K562 (cell line): ENCODE measurements at regions not wholly inside any gene's neighbourhood (a gene's known extent, or its start where the extent isn't known, plus 50 kb on each side); places are given as distances from the start of the nearest gene placed in this dataset.

Experiments
- ATAC-seq: fragments of 200-7000 bp; cut with Tn5 transposase; 3 replicates; pipeline ENCODE4 v1.9.1; 2020; ENCODE audit warnings: moderate library complexity
- BruUV-seq: library from RNA; stranded (reverse); fragments of 400-500 nt; replicated peaks from 2 replicates; lab custom pipeline; 2021; lab: Mats Ljungman, UMichigan
- CTCF ChIA-PET: fragments of 300-600 bp; formaldehyde crosslinking; extraction: SDS; loops from one replicate; lab custom pipeline; 2021; ENCODE audit warnings: low intra/inter-chr PET ratio; lab: Yijun Ruan, JAX
- POLR2A ChIA-PET: fragments of 300-600, 350-650 bp; sonication (Branson Sonifier 250); formaldehyde crosslinking; extraction: SDS; loops from one replicate; lab custom pipeline; 2021; ENCODE audit warnings: antibody characterized with exemption, inconsistent platforms; lab: Yijun Ruan, JAX
- DNase-seq, 4 experiments: peaks; one replicate each; pipeline versions ENCODE4 v3.0.0 to v3.0.0-alpha.2; 2011 to 2018; ENCODE audit warnings: low spot score in 3 of 4, mixed read lengths in 3 of 4; ENCODE audit errors: extremely low read depth in 1 of 4
- FAIRE-seq: peaks from 2 replicates; lab custom pipeline; 2011; peaks lifted over from hg19 to GRCh38; lab: Jason Lieb, UNC
- H2AFZ ChIP-seq: 2 replicates; pipeline ENCODE4 v1.6.0; 2011; ENCODE audit warnings: low read depth, low read length, control low read depth, inconsistent platforms
- H3K27ac ChIP-seq: fragments of 200-600 bp; 3 replicates; pipeline ENCODE4 v1.8.0; 2011; ENCODE audit warnings: low read depth, mild to moderate bottlenecking, control low read depth, inconsistent platforms, low read length, moderate library complexity, mixed read lengths; ENCODE audit errors: extremely low read depth
- H3K27me3 ChIP-seq, 2 experiments: fragments of 300-600 bp in 1 of 2; 2 replicates in 1 of 2; 3 replicates in 1 of 2; pipeline versions ENCODE4 v1.6.0 to v1.8.0; 2011; ENCODE audit warnings: inconsistent platforms in 2 of 2, low read length in 2 of 2, mild to moderate bottlenecking in 1 of 2, mixed read lengths in 1 of 2, moderate library complexity in 1 of 2; ENCODE audit not compliant: control insufficient read depth in 2 of 2, insufficient read depth in 2 of 2
- H3K36me3 ChIP-seq: fragments of 300-600 bp; 3 replicates; pipeline ENCODE4 v1.8.0; 2011; ENCODE audit warnings: mild to moderate bottlenecking, low read length, inconsistent platforms; ENCODE audit not compliant: control insufficient read depth, insufficient read depth
- H3K4me1 ChIP-seq, 2 experiments: fragments of 200-600 bp in 1 of 2; replicated peaks in 1 of 2; 2 replicates in 1 of 2; 3 replicates in 1 of 2; pipeline versions ENCODE4 v1.5.1 to v1.8.0; 2011; ENCODE audit warnings: inconsistent platforms in 2 of 2, low read length in 2 of 2, mild to moderate bottlenecking in 1 of 2, mixed read lengths in 1 of 2, moderate library complexity in 1 of 2; ENCODE audit not compliant: control insufficient read depth in 2 of 2, insufficient read depth in 2 of 2
- H3K4me2 ChIP-seq: 2 replicates; pipeline ENCODE4 v1.6.1; 2011; ENCODE audit warnings: low read length, control low read depth, inconsistent platforms, mixed read lengths; ENCODE audit not compliant: insufficient read depth
- H3K4me3 ChIP-seq: fragments of 200-600 bp; sonication (generic), shearing (Covaris generic); 2 replicates; pipeline ENCODE4 v1.5.1; 2016; ENCODE audit warnings: control low read depth, inconsistent platforms
- H3K79me2 ChIP-seq: fragments of 200-600 bp; 3 replicates; pipeline ENCODE4 v1.8.0; 2011; ENCODE audit warnings: low read length, inconsistent platforms; ENCODE audit not compliant: control insufficient read depth, insufficient read depth
- H3K9ac ChIP-seq, 2 experiments: 2 replicates each; pipeline versions ENCODE4 v1.6.0 to v1.6.1; 2011; ENCODE audit warnings: low read depth in 2 of 2, low read length in 2 of 2, control low read depth in 1 of 2, inconsistent platforms in 1 of 2, mild to moderate bottlenecking in 1 of 2, mixed read lengths in 1 of 2; ENCODE audit not compliant: insufficient read depth in 1 of 2
- H3K9me1 ChIP-seq: one replicate; pipeline ENCODE4 v1.6.0; 2011; ENCODE audit warnings: inconsistent platforms, mild to moderate bottlenecking, low read length, moderate library complexity; ENCODE audit not compliant: control insufficient read depth, insufficient read depth
- H3K9me3 ChIP-seq: replicated peaks from 2 replicates; pipeline ENCODE4 v1.5.1; 2011; ENCODE audit warnings: low read depth, low read length, inconsistent platforms; ENCODE audit not compliant: control insufficient read depth, insufficient read depth
- H4K20me1 ChIP-seq: replicated peaks from 2 replicates; pipeline ENCODE4 v1.6.1; 2011; ENCODE audit warnings: low read length, inconsistent platforms, mixed read lengths; ENCODE audit not compliant: control insufficient read depth, insufficient read depth
- CCNT2 ChIP-seq: IDR thresholded peaks from 2 replicates; pipeline ENCODE4 v1.6.1; 2011; ENCODE audit warnings: borderline replicate concordance, low read depth, mild to moderate bottlenecking, moderate library complexity, mixed read lengths, low read length; ENCODE audit not compliant: insufficient read length; ENCODE audit errors: extremely low read depth
- E4F1 ChIP-seq: fragments of 250-450 bp; sonication (Bioruptor Pico); IDR thresholded peaks from 2 replicates; pipeline ENCODE4 v1.5.0; 2021; ENCODE audit warnings: mild to moderate bottlenecking, borderline replicate concordance
- FOXK2 ChIP-seq, 2 experiments: fragments of 450-650 bp; IDR thresholded peaks in 1 of 2; conservative IDR thresholded peaks in 1 of 2; 2 replicates each; pipeline ENCODE4 v1.6.1; 2016; ENCODE audit warnings: low read depth in 2 of 2, mild to moderate bottlenecking in 1 of 2
- KAT8 ChIP-seq: fragments of 450-650 bp; IDR thresholded peaks from 2 replicates; pipeline ENCODE4 v1.6.1; 2016; ENCODE audit warnings: low read depth, mild to moderate bottlenecking
- MEF2D ChIP-seq: conservative IDR thresholded peaks from 2 replicates; pipeline ENCODE4 v1.6.1; 2016; ENCODE audit warnings: low read depth, missing genetic modification characterization, missing compliant biosample characterization
- MTA1 ChIP-seq: fragments of 450-650 bp; IDR thresholded peaks from 2 replicates; pipeline ENCODE4 v1.6.1; 2017; ENCODE audit warnings: borderline replicate concordance
- NFE2 ChIP-seq: IDR thresholded peaks from 2 replicates; pipeline ENCODE4 v1.6.1; 2014; ENCODE audit warnings: antibody characterized with exemption, low read depth
- NR2F6 ChIP-seq: fragments of 450-650 bp; formaldehyde crosslinking; IDR thresholded peaks from 2 replicates; pipeline ENCODE4 v1.4.0; 2020; ENCODE audit warnings: mild to moderate bottlenecking
- PHTF2 ChIP-seq: fragments of 250-450 bp; sonication (Bioruptor Pico); IDR thresholded peaks from 2 replicates; pipeline ENCODE4 v1.5.0; 2021; ENCODE audit warnings: mild to moderate bottlenecking
- SUPT5H ChIP-seq: fragments of 450-650 bp; IDR thresholded peaks from 2 replicates; pipeline ENCODE4 v1.6.1; 2016
- U2AF2 ChIP-seq: fragments of 200-400 bp; formaldehyde crosslinking; optimal IDR thresholded peaks from 2 replicates; pipeline ENCODE3; 2017; ENCODE audit warnings: low read depth, mild to moderate bottlenecking, low read length
- ZC3H11A ChIP-seq: IDR thresholded peaks from 2 replicates; pipeline ENCODE4 v1.6.1; 2012; ENCODE audit warnings: low read depth, low read length, improper control_type of control experiment
- ZNF384 ChIP-seq: IDR thresholded peaks from 2 replicates; pipeline ENCODE4 v1.6.1; 2012; ENCODE audit warnings: low read depth, low read length, improper control_type of control experiment
- ZZZ3 ChIP-seq: fragments of 450-650 bp; IDR thresholded peaks from 2 replicates; pipeline ENCODE4 v1.6.1; 2016; ENCODE audit warnings: antibody characterized with exemption, mild to moderate bottlenecking, moderate library complexity
- WGBS: fragments of 100-300 bp; shearing (Covaris generic); methylation state at CpG from one replicate; pipeline ENCODE4 v1.1.6; 2016; ENCODE audit warnings: low coverage, mixed read lengths; ENCODE audit not compliant: insufficient coverage; ENCODE audit errors: missing lambda C conversion rate; 5-methylcytosine and 5-hydroxymethylcytosine counted together
- in situ Hi-C: fragments of 300-500 bp; cut with MboI; formaldehyde crosslinking; loops from 4 replicates; pipeline ENCODE4 v1.15.0; 2018; ENCODE audit warnings: inconsistent platforms, mixed read lengths
- intact Hi-C: fragments of 100-400 bp; cut with micrococcal nuclease; formaldehyde crosslinking; loops from 2 replicates; pipeline ENCODE4 v1.14.2; 2022
- TF ChIP-seq, protein P1 (sequence below): fragments of 450-650 bp; IDR thresholded peaks from one replicate; pipeline ENCODE4 v1.6.1; 2018; ENCODE audit warnings: mild to moderate bottlenecking, moderate library complexity; ENCODE audit not compliant: partially characterized antibody
- TF ChIP-seq, protein P2 (sequence below): fragments of 250-450 bp; sonication (Bioruptor Pico); IDR thresholded peaks from 2 replicates; pipeline ENCODE4 v1.8.0; 2022; ENCODE audit warnings: inconsistent platforms
- TF ChIP-seq, protein P3 (sequence below): sonication (generic); formaldehyde crosslinking; IDR thresholded peaks from 2 replicates; pipeline ENCODE4 v1.5.0; 2020; ENCODE audit warnings: missing genetic modification reagents

DNA sequence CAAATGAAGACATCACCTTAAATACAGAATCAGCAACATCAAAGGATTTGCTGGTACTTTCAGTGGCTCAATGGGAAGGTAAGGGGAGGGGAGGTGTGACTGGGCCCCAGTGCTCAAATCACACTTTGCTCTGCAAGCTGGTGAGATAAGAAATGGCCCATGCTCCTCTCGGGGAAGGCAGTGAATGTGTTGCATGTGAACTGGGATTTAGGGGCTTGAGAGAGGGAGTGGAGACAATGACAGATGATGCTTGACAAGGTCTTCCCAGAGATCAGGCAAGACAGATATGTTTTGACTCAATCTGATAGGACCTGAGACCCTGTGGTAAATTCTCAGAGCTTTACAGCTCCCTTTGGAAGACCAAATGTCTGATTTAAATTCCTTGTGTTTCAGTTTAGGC lies 233.0 kb upstream of the PROK2 start:
- 0% methylated on average over 1 of the region's 1 CpG for WGBS
- Histone ChIP-seq H3K4me3 (no peak overlapping the region), H3K79me2 (no peaks in the 10 kb centered on the region; the same call in 2 of the 3 replicates), H4K20me1 (no peaks in the 10 kb centered on the region), H3K9me1 (no peaks in the 10 kb centered on the region), H3K9ac (peak overlapping the region in 1 of 2 experiments; percentile 34; a peak in 1 of 4 replicates), H3K27me3 (no peaks in the 10 kb centered on the region), H2AFZ (no peak overlapping the region), H3K27ac (peak overlapping the region; percentile 67), H3K36me3 (no peaks in the 10 kb centered on the region), H3K9me3 (no peaks in the 10 kb centered on the region), H3K4me1 (peaks cover 4 to 45% of the 10 kb centered on the region in 2 experiments; a peak in 4 of 5 replicates), H3K4me2 (peak overlapping the region; percentile 51; the same call in 1 of the 2 replicates)
- ChIA-PET POLR2A (interaction anchor here (1.9 kb wide), 2 partner anchors 10 to 14 kb away, joined by 4 to 5 read pairs; no protein-coding TSS in a partner anchor), CTCF (no interaction called here)
- intact Hi-C loops, result no loop called here
- FAIRE-seq, result peak; percentile 75
- in situ Hi-C loops, result no loop called here
- no TSS peak for BruUV-seq
- peak; percentile 73 for ATAC-seq
- peak; percentile 11 to 38 (median 16) for DNase-seq
- no peak for TF ChIP-seq KAT8
- TF ChIP-seq MTA1, result no peak
- peak; percentile 54; the same call in 1 of the 2 replicates for TF ChIP-seq MEF2D
- no peak for TF ChIP-seq ZC3H11A
- no peak for TF ChIP-seq CCNT2
- no peak for TF ChIP-seq NFE2
- TF ChIP-seq PHTF2 (CRISPR knock-in tag), result no peak
- TF ChIP-seq, protein P1, sequence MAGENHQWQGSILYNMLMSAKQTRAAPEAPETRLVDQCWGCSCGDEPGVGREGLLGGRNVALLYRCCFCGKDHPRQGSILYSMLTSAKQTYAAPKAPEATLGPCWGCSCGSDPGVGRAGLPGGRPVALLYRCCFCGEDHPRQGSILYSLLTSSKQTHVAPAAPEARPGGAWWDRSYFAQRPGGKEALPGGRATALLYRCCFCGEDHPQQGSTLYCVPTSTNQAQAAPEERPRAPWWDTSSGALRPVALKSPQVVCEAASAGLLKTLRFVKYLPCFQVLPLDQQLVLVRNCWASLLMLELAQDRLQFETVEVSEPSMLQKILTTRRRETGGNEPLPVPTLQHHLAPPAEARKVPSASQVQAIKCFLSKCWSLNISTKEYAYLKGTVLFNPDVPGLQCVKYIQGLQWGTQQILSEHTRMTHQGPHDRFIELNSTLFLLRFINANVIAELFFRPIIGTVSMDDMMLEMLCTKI, result no peak
- no peak for TF ChIP-seq SUPT5H
- no peak for TF ChIP-seq ZZZ3
- TF ChIP-seq NR2F6 (CRISPR knock-in tag), result no peak
- TF ChIP-seq, protein P2, sequence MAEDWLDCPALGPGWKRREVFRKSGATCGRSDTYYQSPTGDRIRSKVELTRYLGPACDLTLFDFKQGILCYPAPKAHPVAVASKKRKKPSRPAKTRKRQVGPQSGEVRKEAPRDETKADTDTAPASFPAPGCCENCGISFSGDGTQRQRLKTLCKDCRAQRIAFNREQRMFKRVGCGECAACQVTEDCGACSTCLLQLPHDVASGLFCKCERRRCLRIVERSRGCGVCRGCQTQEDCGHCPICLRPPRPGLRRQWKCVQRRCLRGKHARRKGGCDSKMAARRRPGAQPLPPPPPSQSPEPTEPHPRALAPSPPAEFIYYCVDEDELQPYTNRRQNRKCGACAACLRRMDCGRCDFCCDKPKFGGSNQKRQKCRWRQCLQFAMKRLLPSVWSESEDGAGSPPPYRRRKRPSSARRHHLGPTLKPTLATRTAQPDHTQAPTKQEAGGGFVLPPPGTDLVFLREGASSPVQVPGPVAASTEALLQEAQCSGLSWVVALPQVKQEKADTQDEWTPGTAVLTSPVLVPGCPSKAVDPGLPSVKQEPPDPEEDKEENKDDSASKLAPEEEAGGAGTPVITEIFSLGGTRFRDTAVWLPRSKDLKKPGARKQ, result no peak
- no peak for TF ChIP-seq E4F1 (CRISPR knock-in tag)
- no peak for TF ChIP-seq FOXK2 (conservative IDR thresholded peaks at IDR 0.05 in 1 of 2, IDR thresholded peaks at IDR 0.05 in 1 of 2; ENCODE audit: low read depth in 2 of 2)
- TF ChIP-seq ZNF384, result no peak
- TF ChIP-seq, protein P3, sequence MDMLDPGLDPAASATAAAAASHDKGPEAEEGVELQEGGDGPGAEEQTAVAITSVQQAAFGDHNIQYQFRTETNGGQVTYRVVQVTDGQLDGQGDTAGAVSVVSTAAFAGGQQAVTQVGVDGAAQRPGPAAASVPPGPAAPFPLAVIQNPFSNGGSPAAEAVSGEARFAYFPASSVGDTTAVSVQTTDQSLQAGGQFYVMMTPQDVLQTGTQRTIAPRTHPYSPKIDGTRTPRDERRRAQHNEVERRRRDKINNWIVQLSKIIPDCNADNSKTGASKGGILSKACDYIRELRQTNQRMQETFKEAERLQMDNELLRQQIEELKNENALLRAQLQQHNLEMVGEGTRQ (CRISPR knock-in tag), result no peak
- no peak for TF ChIP-seq U2AF2
